IMR-90 (cell line): ENCODE measurements at regions not wholly inside any gene's neighbourhood (a gene's known extent, or its start where the extent isn't known, plus 50 kb on each side); places are given as distances from the start of the nearest gene placed in this dataset.

Source experiments
- ATAC-seq: fragments of 200-7000 bp; cut with Tn5 transposase; 2 replicates; pipeline ENCODE4 v1.9.1; 2020; ENCODE audit warnings: low read depth, mild to moderate bottlenecking, moderate library complexity
- BruUV-seq: library from RNA; stranded (reverse); fragments of 400-500 nt; replicated peaks from 2 replicates; lab custom pipeline; 2021; lab: Mats Ljungman, UMichigan
- CTCF ChIA-PET: fragments of 300-600 bp; formaldehyde crosslinking; extraction: SDS; loops from one replicate; lab custom pipeline; 2021; ENCODE audit warnings: antibody characterized with exemption; lab: Yijun Ruan, JAX
- POLR2A ChIA-PET: fragments of 300-600 bp; sonication (Branson Sonifier 250); formaldehyde crosslinking; loops from one replicate; lab custom pipeline; 2022; ENCODE audit warnings: antibody characterized with exemption; ENCODE audit not compliant: unreplicated experiment; lab: Charles Lee
- DNase-seq: peaks from one replicate; pipeline ENCODE4 v3.0.0; 2013
- H2AFZ ChIP-seq: replicated peaks from 2 replicates; pipeline ENCODE3; 2013; ENCODE audit warnings: low read length, mild to moderate bottlenecking; ENCODE audit not compliant: poor library complexity
- H2AK5ac ChIP-seq: 2 replicates; pipeline ENCODE4 v1.6.1; 2013; ENCODE audit warnings: low read depth, low read length, inconsistent platforms
- H2AK9ac ChIP-seq: replicated peaks from 2 replicates; pipeline ENCODE3; 2013; ENCODE audit warnings: mild to moderate bottlenecking, low read depth, low read length, moderate library complexity; ENCODE audit not compliant: poor library complexity
- H2BK120ac ChIP-seq: 2 replicates; pipeline ENCODE4 v1.6.1; 2013; ENCODE audit warnings: low read depth, low read length, inconsistent platforms
- H2BK15ac ChIP-seq: 3 replicates; pipeline ENCODE4 v1.6.1; 2013; ENCODE audit warnings: low read depth, low read length, inconsistent platforms
- H2BK20ac ChIP-seq: 2 replicates; pipeline ENCODE4 v1.6.1; 2013; ENCODE audit warnings: low read depth, mild to moderate bottlenecking, inconsistent platforms, low read length, moderate library complexity
- H2BK5ac ChIP-seq: 2 replicates; pipeline ENCODE4 v1.6.1; 2013; ENCODE audit warnings: mild to moderate bottlenecking, low read depth, low read length, inconsistent platforms; ENCODE audit not compliant: poor library complexity, severe bottlenecking
- H3K14ac ChIP-seq: replicated peaks from 2 replicates; pipeline ENCODE4 v1.6.1; 2013; ENCODE audit warnings: low read depth, low read length, inconsistent platforms
- H3K18ac ChIP-seq: 2 replicates; pipeline ENCODE4 v1.6.1; 2013; ENCODE audit warnings: low read depth, low read length, control low read depth
- H3K23ac ChIP-seq: 2 replicates; pipeline ENCODE4 v1.6.1; 2013; ENCODE audit warnings: low read depth, low read length, inconsistent platforms
- H3K27ac ChIP-seq: 2 replicates; pipeline ENCODE4 v1.5.1; 2013; ENCODE audit warnings: mild to moderate bottlenecking, control low read depth, low read length; ENCODE audit not compliant: insufficient read depth
- H3K27me3 ChIP-seq: 2 replicates; pipeline ENCODE4 v1.6.1; 2013; ENCODE audit warnings: low read length; ENCODE audit not compliant: control insufficient read depth, insufficient read depth
- H3K36me3 ChIP-seq: 2 replicates; pipeline ENCODE4 v1.6.1; 2013; ENCODE audit warnings: low read length, mixed read lengths; ENCODE audit not compliant: control insufficient read depth, insufficient read depth
- H3K4ac ChIP-seq: 2 replicates; pipeline ENCODE4 v1.6.1; 2013; ENCODE audit warnings: low read depth, low read length, inconsistent platforms
- H3K4me1 ChIP-seq: 2 replicates; pipeline ENCODE4 v1.6.1; 2013; ENCODE audit warnings: low read length, mixed read lengths; ENCODE audit not compliant: control insufficient read depth, insufficient read depth
- H3K4me2 ChIP-seq: 2 replicates; pipeline ENCODE4 v1.6.1; 2013; ENCODE audit warnings: low read depth, mild to moderate bottlenecking, control low read depth, low read length, moderate library complexity
- H3K4me3 ChIP-seq: 2 replicates; pipeline ENCODE4 v1.5.1; 2013; ENCODE audit warnings: low read depth, mild to moderate bottlenecking, control low read depth, low read length, moderate library complexity; ENCODE audit not compliant: insufficient read depth
- H3K56ac ChIP-seq: 2 replicates; pipeline ENCODE4 v1.6.1; 2013; ENCODE audit warnings: low read length, inconsistent platforms; ENCODE audit not compliant: insufficient read depth; ENCODE audit errors: extremely low read depth
- H3K79me1 ChIP-seq, 2 experiments: 2 replicates each; pipeline ENCODE4 v1.6.1; 2013; ENCODE audit warnings: low read length in 2 of 2, inconsistent platforms in 1 of 2, low read depth in 1 of 2
- H3K9ac ChIP-seq: 2 replicates; pipeline ENCODE4 v1.6.1; 2013; ENCODE audit warnings: low read depth, low read length, control low read depth
- H3K9me1 ChIP-seq: 2 replicates; pipeline ENCODE4 v1.6.1; 2013; ENCODE audit warnings: low read length, inconsistent platforms; ENCODE audit not compliant: insufficient read depth
- H3K9me3 ChIP-seq: 2 replicates; pipeline ENCODE4 v1.6.1; 2013; ENCODE audit warnings: low read length; ENCODE audit not compliant: control insufficient read depth, insufficient read depth
- H4K20me1 ChIP-seq: 2 replicates; pipeline ENCODE4 v1.6.1; 2013; ENCODE audit warnings: low read length, inconsistent platforms; ENCODE audit not compliant: insufficient read depth
- H4K5ac ChIP-seq: 2 replicates; pipeline ENCODE4 v1.6.1; 2013; ENCODE audit warnings: mild to moderate bottlenecking, low read depth, low read length, control low read depth
- H4K8ac ChIP-seq, 2 experiments: 2 replicates each; pipeline ENCODE4 v1.6.1; 2013; ENCODE audit warnings: low read depth in 2 of 2, low read length in 2 of 2, control low read depth in 1 of 2, inconsistent platforms in 1 of 2
- H4K91ac ChIP-seq: 2 replicates; pipeline ENCODE4 v1.6.1; 2013; ENCODE audit warnings: low read depth, low read length, inconsistent platforms; ENCODE audit not compliant: insufficient read depth
- MAFK ChIP-seq: IDR thresholded peaks from 2 replicates; pipeline ENCODE4 v1.6.1; 2012; ENCODE audit warnings: low read depth, low read length, improper control_type of control experiment
- NFE2L2 ChIP-seq: fragments of 150-350 bp; IDR thresholded peaks from 2 replicates; pipeline ENCODE4 v1.6.1; 2016; ENCODE audit warnings: low read depth, mild to moderate bottlenecking, low read length
- SMC3 ChIP-seq: fragments of 150-350 bp; IDR thresholded peaks from 2 replicates; pipeline ENCODE4 v1.6.1; 2016; ENCODE audit warnings: low read depth, mild to moderate bottlenecking, antibody characterized with exemption, low read length, moderate library complexity
- WGBS, 2 experiments: methylation state at CpG; one replicate each; pipeline versions ENCODE4 v1.1.5 to v1.1.7; 2013; ENCODE audit warnings: missing lambda C conversion rate in 2 of 2; ENCODE audit not compliant: insufficient read length in 1 of 2; ENCODE audit errors: extremely low coverage in 2 of 2; 5-methylcytosine and 5-hydroxymethylcytosine counted together
- dilution Hi-C: fragments of 300-500 bp; cut with HindIII; formaldehyde crosslinking; loops from one replicate; pipeline ENCODE4 v1.14.3; 2018; ENCODE audit warnings: low sequenced_read_pairs; ENCODE audit not compliant: unreplicated experiment
- in situ Hi-C: fragments of 300-500 bp; cut with MboI; formaldehyde crosslinking; loops from 3 replicates; pipeline ENCODE4 v1.14.3; 2019; ENCODE audit warnings: low sequenced_read_pairs, inconsistent platforms, mixed read lengths
- intact Hi-C: fragments of 100-400 bp; cut with micrococcal nuclease; formaldehyde crosslinking; loops from 2 replicates; pipeline ENCODE4 v1.10.0; 2022
- TF ChIP-seq, protein P1 (sequence below): fragments of 150-350 bp; IDR thresholded peaks from 2 replicates; pipeline ENCODE4 v1.6.1; 2016; ENCODE audit warnings: low read depth, mild to moderate bottlenecking, low read length, moderate library complexity, borderline replicate concordance
- TF ChIP-seq, protein P2 (sequence below): conservative IDR thresholded peaks from 2 replicates; pipeline ENCODE4 v1.5.1; 2012; ENCODE audit warnings: mild to moderate bottlenecking, low read depth, low read length, improper control_type of control experiment

DNA sequence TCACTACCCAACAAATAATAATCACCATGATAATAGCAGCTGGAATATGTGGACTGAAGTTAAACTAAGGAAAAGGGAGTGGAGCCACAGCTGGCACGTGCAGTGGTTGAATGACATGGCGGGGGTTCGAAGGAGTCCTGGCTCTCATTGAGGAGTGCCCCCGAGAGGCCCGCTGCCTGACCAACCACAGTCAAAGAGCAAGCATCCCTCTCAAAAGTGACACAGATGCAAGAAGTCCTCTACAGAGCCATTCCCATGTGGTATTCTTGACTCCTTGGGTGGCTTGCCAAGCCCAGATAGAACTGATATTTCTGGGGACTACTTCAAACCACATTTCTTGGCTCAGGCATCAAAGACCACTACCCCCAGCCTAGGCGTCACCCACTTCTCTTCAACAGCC lies 405.1 kb downstream of the TNS1 start:
- Histone ChIP-seq H3K27ac (no peak overlapping the region), H4K91ac (no peak overlapping the region), H4K20me1 (no peaks in the 10 kb centered on the region), H3K14ac (no peak overlapping the region), H3K36me3 (no peaks in the 10 kb centered on the region), H2AFZ (no peak overlapping the region), H2BK20ac (no peak overlapping the region), H3K23ac (no peak overlapping the region), H3K9me1 (no peaks in the 10 kb centered on the region), H2AK5ac (no peak overlapping the region), H3K4me2 (no peak overlapping the region), H3K9ac (no peak overlapping the region), H3K56ac (no peak overlapping the region), H3K18ac (no peak overlapping the region), H2BK15ac (no peak overlapping the region), H2BK5ac (no peak overlapping the region), H3K27me3 (peaks cover 71% of the 10 kb centered on the region), H4K8ac (no peak overlapping the region), H2AK9ac (no peak overlapping the region), H3K4me3 (no peak overlapping the region), H4K5ac (no peak overlapping the region), H3K79me1 (no peaks in the 10 kb centered on the region), H3K4me1 (no peaks in the 10 kb centered on the region), H3K9me3 (no peaks in the 10 kb centered on the region), H3K4ac (no peak overlapping the region), H2BK120ac (no peak overlapping the region)
- in situ Hi-C loops, result no loop called here
- TF ChIP-seq SMC3 (no peak), MAFK (no peak), NFE2L2 (no peak)
- TF ChIP-seq, protein P1, sequence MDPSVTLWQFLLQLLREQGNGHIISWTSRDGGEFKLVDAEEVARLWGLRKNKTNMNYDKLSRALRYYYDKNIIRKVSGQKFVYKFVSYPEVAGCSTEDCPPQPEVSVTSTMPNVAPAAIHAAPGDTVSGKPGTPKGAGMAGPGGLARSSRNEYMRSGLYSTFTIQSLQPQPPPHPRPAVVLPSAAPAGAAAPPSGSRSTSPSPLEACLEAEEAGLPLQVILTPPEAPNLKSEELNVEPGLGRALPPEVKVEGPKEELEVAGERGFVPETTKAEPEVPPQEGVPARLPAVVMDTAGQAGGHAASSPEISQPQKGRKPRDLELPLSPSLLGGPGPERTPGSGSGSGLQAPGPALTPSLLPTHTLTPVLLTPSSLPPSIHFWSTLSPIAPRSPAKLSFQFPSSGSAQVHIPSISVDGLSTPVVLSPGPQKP, result no peak
- TF ChIP-seq, protein P2, sequence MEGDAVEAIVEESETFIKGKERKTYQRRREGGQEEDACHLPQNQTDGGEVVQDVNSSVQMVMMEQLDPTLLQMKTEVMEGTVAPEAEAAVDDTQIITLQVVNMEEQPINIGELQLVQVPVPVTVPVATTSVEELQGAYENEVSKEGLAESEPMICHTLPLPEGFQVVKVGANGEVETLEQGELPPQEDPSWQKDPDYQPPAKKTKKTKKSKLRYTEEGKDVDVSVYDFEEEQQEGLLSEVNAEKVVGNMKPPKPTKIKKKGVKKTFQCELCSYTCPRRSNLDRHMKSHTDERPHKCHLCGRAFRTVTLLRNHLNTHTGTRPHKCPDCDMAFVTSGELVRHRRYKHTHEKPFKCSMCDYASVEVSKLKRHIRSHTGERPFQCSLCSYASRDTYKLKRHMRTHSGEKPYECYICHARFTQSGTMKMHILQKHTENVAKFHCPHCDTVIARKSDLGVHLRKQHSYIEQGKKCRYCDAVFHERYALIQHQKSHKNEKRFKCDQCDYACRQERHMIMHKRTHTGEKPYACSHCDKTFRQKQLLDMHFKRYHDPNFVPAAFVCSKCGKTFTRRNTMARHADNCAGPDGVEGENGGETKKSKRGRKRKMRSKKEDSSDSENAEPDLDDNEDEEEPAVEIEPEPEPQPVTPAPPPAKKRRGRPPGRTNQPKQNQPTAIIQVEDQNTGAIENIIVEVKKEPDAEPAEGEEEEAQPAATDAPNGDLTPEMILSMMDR, result no peak
- DNase-seq (no peak), ATAC-seq (no peak)
- WGBS, 2 experiments, result no CpG with 5 or more reads among the region's 6 CpGs
- intact Hi-C loops, result loop anchor here (5.0 kb wide), 1 partner anchor 45 kb away; no protein-coding TSS in a partner anchor
- dilution Hi-C loops, result no loop called here
- no TSS peak for BruUV-seq
- POLR2A ChIA-PET, result no interaction called here
- CTCF ChIA-PET, result no interaction called here
